ENCODE measurements at regions not wholly inside any gene's neighbourhood (a gene's known extent, or its start where the extent isn't known, plus 50 kb on each side); places are given as distances from the start of the nearest gene placed in this dataset.

GRCh38 chr10:90372451-90372850 lies 485.4 kb downstream of the HTR7 start:
- FAIRE-seq (no peak), DNase-seq (ENCODE audit: low spot score in 2 of 2) (no peak)

GRCh38 chr10:90373911-90374310 lies 483.9 kb downstream of the HTR7 start:
- DNase-seq (ENCODE audit: low spot score in 2 of 2) (no peak), FAIRE-seq (no peak)

GRCh38 chr10:90378524-90379076 lies 479.2 kb downstream of the HTR7 start:
- DNase-seq (ENCODE audit: low spot score in 2 of 2) (no peak), FAIRE-seq (no peak)

- DNase-seq (ENCODE audit: low spot score in 2 of 2) (no peak), FAIRE-seq (no peak)
These were observed 476.4 kb downstream of the HTR7 start for GRCh38 chr10:90381468-90381867.

GRCh38 chr10:90389876-90390275 lies 468.0 kb downstream of the HTR7 start:
- no peak for FAIRE-seq
- DNase-seq (ENCODE audit: low spot score in 2 of 2) = no peak

GRCh38 chr10:90394311-90394710 lies 463.5 kb downstream of the HTR7 start:
- no peak for FAIRE-seq
- no peak for DNase-seq (ENCODE audit: low spot score in 2 of 2)

- DNase-seq (ENCODE audit: low spot score in 2 of 2) (no peak), FAIRE-seq (no peak)
These were observed 461.1 kb downstream of the HTR7 start for GRCh38 chr10:90396721-90397120.

- FAIRE-seq (no peak), DNase-seq (ENCODE audit: low spot score in 2 of 2) (no peak)
These were observed 459.3 kb downstream of the HTR7 start for GRCh38 chr10:90398566-90398965.

- FAIRE-seq (no peak), DNase-seq (ENCODE audit: low spot score in 2 of 2) (no peak)
These were observed 458.1 kb downstream of the HTR7 start for GRCh38 chr10:90399782-90400181.

GRCh38 chr10:90403211-90404000 lies 454.4 kb downstream of the HTR7 start:
- no peak for FAIRE-seq
- no peak for DNase-seq (ENCODE audit: low spot score in 2 of 2)

GRCh38 chr10:90407131-90407530 lies 450.7 kb downstream of the HTR7 start:
- DNase-seq (ENCODE audit: low spot score in 2 of 2) (no peak), FAIRE-seq (no peak)

- FAIRE-seq (no peak), DNase-seq (ENCODE audit: low spot score in 2 of 2) (no peak)
These were observed 450.0 kb downstream of the HTR7 start for GRCh38 chr10:90407851-90408250.

- no peak for DNase-seq (ENCODE audit: low spot score in 2 of 2)
- no peak for FAIRE-seq
These were observed 445.3 kb downstream of the HTR7 start for GRCh38 chr10:90412582-90412981.

- DNase-seq (ENCODE audit: low spot score in 2 of 2) = no peak
- no peak for FAIRE-seq
These were observed 444.6 kb downstream of the HTR7 start for GRCh38 chr10:90413196-90413595.

- DNase-seq (ENCODE audit: low spot score in 2 of 2) (no peak), FAIRE-seq (no peak)
These were observed 442.9 kb downstream of the HTR7 start for GRCh38 chr10:90414926-90415325.

GRCh38 chr10:90417029-90417428 lies 440.8 kb downstream of the HTR7 start:
- DNase-seq (ENCODE audit: low spot score in 2 of 2) (no peak), FAIRE-seq (no peak)

GRCh38 chr10:90417476-90418210 lies 440.2 kb downstream of the HTR7 start:
- FAIRE-seq = no peak
- DNase-seq (ENCODE audit: low spot score in 2 of 2) = no peak

- no peak for DNase-seq (ENCODE audit: low spot score in 2 of 2)
- no peak for FAIRE-seq
These were observed 438.8 kb downstream of the HTR7 start for GRCh38 chr10:90418869-90419652.

GRCh38 chr10:90420637-90421318 lies 437.1 kb downstream of the HTR7 start:
- FAIRE-seq = no peak

GRCh38 chr10:90421874-90422273 lies 436.0 kb downstream of the HTR7 start:
- DNase-seq (ENCODE audit: low spot score in 2 of 2) (no peak), FAIRE-seq (no peak)

More at GRCh38 chr10:90420637-90421318, 437.1 kb downstream of the HTR7 start:
- DNase-seq (ENCODE audit: low spot score in 2 of 2) = no peak

All from frontal cortex (tissue), 3 donors.